Neural progenitor cell (in vitro differentiated cells): ENCODE measurements at regions not wholly inside any gene's neighbourhood (a gene's known extent, or its start where the extent isn't known, plus 50 kb on each side); places are given as distances from the start of the nearest gene placed in this dataset.

Experiments
- DNase-seq: peaks from one replicate; pipeline ENCODE4 v3.0.0-alpha.2; 2016; ENCODE audit warnings: low spot score
- H2AFZ ChIP-seq: fragments of 200-600 bp; sonication (generic); replicated peaks from 2 replicates; pipeline ENCODE4 v1.6.1; 2016; ENCODE audit warnings: antibody characterized with exemption
- H3F3A ChIP-seq: fragments of 200-600 bp; sonication (generic); 2 replicates; pipeline ENCODE4 v1.6.1; 2016; ENCODE audit warnings: antibody characterized with exemption, low read depth
- H3K27ac ChIP-seq: fragments of 200-600 bp; sonication (generic); 2 replicates; pipeline ENCODE4 v1.5.1; 2016; ENCODE audit warnings: mild to moderate bottlenecking
- H3K27me3 ChIP-seq: fragments of 200-600 bp; sonication (generic); 2 replicates; pipeline ENCODE4 v1.6.1; 2016; ENCODE audit warnings: mild to moderate bottlenecking, moderate library complexity
- H3K36me3 ChIP-seq: fragments of 200-600 bp; sonication (generic); 2 replicates; pipeline ENCODE4 v1.5.1; 2016
- H3K4me1 ChIP-seq: fragments of 200-600 bp; sonication (generic); 2 replicates; pipeline ENCODE4 v1.6.1; 2016; ENCODE audit warnings: mixed run types
- H3K4me2 ChIP-seq: fragments of 200-600 bp; sonication (generic); 2 replicates; pipeline ENCODE4 v1.6.1; 2016
- H3K4me3 ChIP-seq: fragments of 200-600 bp; sonication (generic); 2 replicates; pipeline ENCODE4 v1.5.1; 2016
- H3K79me2 ChIP-seq: fragments of 200-600 bp; sonication (generic); 2 replicates; pipeline ENCODE4 v1.6.1; 2016; ENCODE audit warnings: low read depth
- H3K9ac ChIP-seq: fragments of 200-600 bp; sonication (generic); 2 replicates; pipeline ENCODE4 v1.6.1; 2016
- H3K9me3 ChIP-seq: fragments of 200-600 bp; sonication (generic); 2 replicates; pipeline ENCODE4 v1.5.1; 2016; ENCODE audit warnings: low read depth
- H4K20me1 ChIP-seq: fragments of 200-600 bp; sonication (generic); 2 replicates; pipeline ENCODE4 v1.6.1; 2016; ENCODE audit warnings: low read depth
- H3K27ac Mint-ChIP-seq: 3 replicates; pipeline ENCODE4 v1.8.0; 2021; ENCODE audit warnings: mixed read lengths
- H3K27me3 Mint-ChIP-seq: 2 replicates; pipeline ENCODE4 v1.8.0; 2022; ENCODE audit warnings: low read depth, mild to moderate bottlenecking, inconsistent platforms, moderate library complexity, mixed read lengths; ENCODE audit not compliant: insufficient read depth
- H3K36me3 Mint-ChIP-seq: 3 replicates; pipeline ENCODE4 v1.8.0; 2021; ENCODE audit warnings: mixed read lengths
- H3K4me1 Mint-ChIP-seq: 3 replicates; pipeline ENCODE4 v1.8.0; 2021; ENCODE audit warnings: mixed read lengths
- H3K4me3 Mint-ChIP-seq: 3 replicates; pipeline ENCODE4 v1.8.0; 2021; ENCODE audit warnings: mild to moderate bottlenecking, moderate library complexity, mixed read lengths
- H3K9me3 Mint-ChIP-seq: 3 replicates; pipeline ENCODE4 v1.8.0; 2020; ENCODE audit warnings: mixed read lengths
- CTCF ChIP-seq: fragments of 200-600 bp; sonication (generic); IDR thresholded peaks from 2 replicates; pipeline ENCODE4 v1.5.1; 2017; ENCODE audit warnings: antibody characterized with exemption, mild to moderate bottlenecking
- EZH2 ChIP-seq: fragments of 200-600 bp; sonication (generic); IDR thresholded peaks from 2 replicates; pipeline ENCODE4 v1.6.1; 2017; ENCODE audit warnings: antibody characterized with exemption, mild to moderate bottlenecking, moderate library complexity
- EZH2phosphoT487 ChIP-seq: fragments of 200-600 bp; sonication (generic); IDR thresholded peaks from 2 replicates; pipeline ENCODE4 v1.6.1; 2017; ENCODE audit warnings: antibody characterized with exemption

GRCh38 chr6:146889303-146889702, 290.5 kb downstream of the ADGB start:
- Mint-ChIP-seq H3K27ac (no peak overlapping the region), H3K36me3 (no peaks in the 10 kb centered on the region), H3K27me3 (no peaks in the 10 kb centered on the region), H3K4me1 (no peaks in the 10 kb centered on the region), H3K9me3 (no peaks in the 10 kb centered on the region), H3K4me3 (no peak overlapping the region)
- Histone ChIP-seq H4K20me1 (no peaks in the 10 kb centered on the region), H3K79me2 (no peaks in the 10 kb centered on the region), H3K4me2 (no peak overlapping the region), H3K4me1 (no peaks in the 10 kb centered on the region), H3K27ac (no peak overlapping the region), H2AFZ (no peak overlapping the region), H3K27me3 (no peaks in the 10 kb centered on the region), H3K9me3 (no peaks in the 10 kb centered on the region), H3K36me3 (no peaks in the 10 kb centered on the region), H3K9ac (no peak overlapping the region), H3F3A (no peaks in the 10 kb centered on the region), H3K4me3 (no peak overlapping the region)
- TF ChIP-seq EZH2phosphoT487 (no peak), CTCF (no peak), EZH2 (no peak)
- DNase-seq, result no peak

- no peak overlapping the region for H3K4me2 ChIP-seq
Observed at GRCh38 chr6:146890172-146890571, 291.4 kb downstream of the ADGB start.

GRCh38 chr6:146890644-146891434, 292.1 kb downstream of the ADGB start:
- DNase-seq, result no peak
- no peak overlapping the region for H3K9ac ChIP-seq
- no peaks in the 10 kb centered on the region for H3K4me1 Mint-ChIP-seq

More at GRCh38 chr6:146890172-146890571, 291.4 kb downstream of the ADGB start:
- Histone ChIP-seq H3K27ac (no peak overlapping the region), H3K27me3 (no peaks in the 10 kb centered on the region), H3K9me3 (no peaks in the 10 kb centered on the region), H3K36me3 (no peaks in the 10 kb centered on the region), H3K9ac (no peak overlapping the region), H2AFZ (no peak overlapping the region), H4K20me1 (no peaks in the 10 kb centered on the region), H3K4me3 (no peak overlapping the region), H3K79me2 (no peaks in the 10 kb centered on the region), H3F3A (no peaks in the 10 kb centered on the region), H3K4me1 (no peaks in the 10 kb centered on the region)
- Mint-ChIP-seq H3K36me3 (no peaks in the 10 kb centered on the region), H3K27ac (no peak overlapping the region), H3K9me3 (no peaks in the 10 kb centered on the region), H3K4me1 (no peaks in the 10 kb centered on the region), H3K27me3 (no peaks in the 10 kb centered on the region), H3K4me3 (no peak overlapping the region)
- DNase-seq, result no peak
- TF ChIP-seq CTCF (no peak), EZH2 (no peak), EZH2phosphoT487 (no peak)

More at GRCh38 chr6:146890644-146891434, 292.1 kb downstream of the ADGB start:
- Histone ChIP-seq H3K4me1 (no peaks in the 10 kb centered on the region), H3K9me3 (no peaks in the 10 kb centered on the region), H3K4me2 (no peak overlapping the region), H3K36me3 (no peaks in the 10 kb centered on the region), H3K27ac (no peak overlapping the region), H4K20me1 (no peaks in the 10 kb centered on the region), H3K79me2 (no peaks in the 10 kb centered on the region), H3F3A (no peaks in the 10 kb centered on the region), H3K27me3 (no peaks in the 10 kb centered on the region), H2AFZ (peak overlapping the region; percentile 22), H3K4me3 (no peak overlapping the region)
- H3K36me3 Mint-ChIP-seq, result no peaks in the 10 kb centered on the region
- no peaks in the 10 kb centered on the region for H3K9me3 Mint-ChIP-seq
- no peaks in the 10 kb centered on the region for H3K27me3 Mint-ChIP-seq
- H3K27ac Mint-ChIP-seq, result no peak overlapping the region
- TF ChIP-seq EZH2phosphoT487 (no peak), CTCF (peak; percentile 10)
- no peak overlapping the region for H3K4me3 Mint-ChIP-seq
